ENCODE measurements at regions not wholly inside any gene's neighbourhood (a gene's known extent, or its start where the extent isn't known, plus 50 kb on each side); places are given as distances from the start of the nearest gene placed in this dataset.

GRCh38 chr20:16179919-16180318, 393.3 kb downstream of the KIF16B start:
- no peak for TF ChIP-seq ATF3 (IDR thresholded peaks at IDR 0.05; ENCODE audit: borderline replicate concordance, extremely low read depth, low read depth, low read length)
- no peak for TF ChIP-seq CTCF (IDR thresholded peaks at IDR 0.05 in 2 of 3, conservative IDR thresholded peaks at IDR 0.05 in 1 of 3; ENCODE audit: control insufficient read depth in 2 of 3, extremely low read depth in 1 of 3, insufficient read depth in 1 of 3, low read depth in 3 of 3, low read length in 3 of 3)
- no peak for TF ChIP-seq TCF12 (IDR thresholded peaks at IDR 0.05; ENCODE audit: low read depth, low read length)
